HG02642 (cell line): ENCODE measurements at regions not wholly inside any gene's neighbourhood (a gene's known extent, or its start where the extent isn't known, plus 50 kb on each side); places are given as distances from the start of the nearest gene placed in this dataset.

ENCODE experiments used
- ATAC-seq: cut with Tn5 transposase; IDR thresholded peaks from one replicate; pipeline ENCODE4 v1.9.1; 2021; ENCODE audit warnings: mild to moderate bottlenecking; ENCODE audit not compliant: unreplicated experiment, poor library complexity

DNA sequence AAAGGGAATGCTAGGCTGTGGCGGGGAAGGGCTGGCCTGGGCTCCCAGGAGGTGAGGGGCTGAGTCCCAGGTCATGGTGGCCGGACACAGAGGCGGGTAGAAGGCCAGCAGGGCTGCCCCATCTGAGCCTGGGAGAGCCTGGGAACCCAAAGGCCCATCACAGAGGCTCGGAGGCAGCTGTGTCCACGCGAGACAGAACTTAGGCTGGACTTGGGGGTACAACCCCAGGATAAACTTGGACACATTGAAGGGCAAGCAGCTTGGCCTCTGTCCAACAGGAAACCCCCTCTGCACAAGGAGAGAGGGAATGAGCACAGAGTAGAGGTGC is 95.9 kb downstream of the ZFP36L2 start:
- no peak for ATAC-seq

- ATAC-seq = no peak
Measured at GRCh38 chr2:43129676-43130547, 96.5 kb downstream of the ZFP36L2 start.

GRCh38 chr2:43128559-43128955 is 97.8 kb downstream of the ZFP36L2 start:
- no peak for ATAC-seq

DNA sequence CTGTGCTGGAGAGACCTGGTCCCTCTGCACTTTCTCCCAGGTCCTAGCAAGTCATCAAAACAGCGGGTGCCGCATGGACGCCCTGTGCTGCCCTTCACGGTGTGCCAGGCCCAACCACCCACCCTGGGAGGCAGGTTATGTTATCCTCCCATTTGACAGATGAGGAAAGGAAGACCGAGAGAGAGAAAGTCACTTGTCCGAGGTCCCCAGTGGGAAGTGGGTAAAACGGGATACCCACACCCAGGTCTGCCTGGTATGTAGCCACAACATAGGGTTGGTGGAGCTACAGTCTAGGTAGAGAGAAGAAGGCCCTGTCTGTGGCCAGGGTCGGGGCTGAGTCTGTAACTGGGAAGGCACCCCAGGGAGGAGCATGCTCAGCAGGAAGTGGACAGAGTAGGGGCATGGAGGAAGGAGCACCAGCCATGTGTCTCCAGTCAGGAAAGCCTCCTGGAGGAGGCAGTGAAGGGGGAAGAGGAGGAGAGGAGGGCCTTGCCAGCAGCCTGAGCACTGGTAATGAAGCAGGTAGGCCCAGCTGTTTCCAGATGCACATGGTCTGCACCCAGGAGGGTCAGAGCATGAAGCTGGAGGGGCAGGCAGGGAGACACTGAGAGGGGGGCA is 98.4 kb downstream of the ZFP36L2 start:
- no peak for ATAC-seq

- ATAC-seq = no peak
Measured at GRCh38 chr2:43127208-43127940, 99.0 kb downstream of the ZFP36L2 start.

DNA sequence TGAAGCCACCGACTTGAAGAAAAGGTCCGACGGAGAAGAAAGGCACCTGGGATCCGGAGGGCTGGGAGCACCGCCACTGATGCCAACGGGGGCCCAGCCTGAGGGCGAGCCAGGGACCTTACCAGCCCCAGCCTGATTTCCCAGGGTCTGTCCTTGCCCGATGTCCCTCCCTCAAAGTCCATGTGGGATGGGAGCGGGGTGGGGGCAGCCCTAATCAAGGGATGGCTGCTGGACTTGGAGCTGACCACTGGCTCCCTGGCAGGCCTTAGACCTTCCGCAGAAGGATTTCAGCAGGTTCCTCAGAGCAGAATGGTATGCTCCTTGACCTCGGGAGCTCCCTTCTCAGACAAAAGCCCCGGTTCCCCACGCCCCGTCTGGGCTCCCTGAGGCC is 99.6 kb downstream of the ZFP36L2 start:
- ATAC-seq = no peak

GRCh38 chr2:43125090-43125998 is 101.1 kb downstream of the ZFP36L2 start:
- ATAC-seq = no peak

GRCh38 chr2:43124687-43125057 is 101.7 kb downstream of the ZFP36L2 start:
- no peak for ATAC-seq

DNA sequence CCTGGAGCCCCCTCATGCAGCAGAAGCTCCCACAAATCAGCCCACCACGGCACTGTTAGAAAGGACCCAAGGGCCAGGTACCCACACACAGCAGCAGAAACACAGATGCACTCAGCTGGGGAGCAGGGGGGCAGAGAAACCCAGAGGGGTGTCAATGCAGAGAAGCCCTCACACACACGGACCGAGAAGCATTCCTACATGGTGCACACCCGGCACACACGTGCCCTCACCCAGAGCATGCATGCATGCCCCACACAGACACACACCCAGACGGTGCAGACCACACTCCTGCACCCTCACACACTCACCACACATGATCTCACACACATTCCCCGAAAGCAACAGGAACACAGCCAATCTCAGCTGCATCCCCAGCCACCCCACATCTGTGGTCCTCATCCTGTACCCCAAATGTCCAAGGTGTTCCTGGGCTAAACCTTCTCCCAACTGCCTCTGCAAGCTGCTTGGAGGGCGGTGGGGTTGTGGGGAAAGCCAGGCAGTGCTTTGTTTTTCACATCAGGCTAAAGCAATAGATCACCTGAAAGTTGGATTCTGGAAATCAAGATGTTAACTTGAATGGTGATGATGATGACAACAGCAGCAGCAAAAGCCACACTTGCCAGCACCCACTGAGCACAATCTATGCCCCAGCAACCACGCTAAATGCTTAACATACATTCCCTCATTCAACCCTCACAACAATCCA is 102.3 kb downstream of the ZFP36L2 start:
- ATAC-seq = no peak

DNA sequence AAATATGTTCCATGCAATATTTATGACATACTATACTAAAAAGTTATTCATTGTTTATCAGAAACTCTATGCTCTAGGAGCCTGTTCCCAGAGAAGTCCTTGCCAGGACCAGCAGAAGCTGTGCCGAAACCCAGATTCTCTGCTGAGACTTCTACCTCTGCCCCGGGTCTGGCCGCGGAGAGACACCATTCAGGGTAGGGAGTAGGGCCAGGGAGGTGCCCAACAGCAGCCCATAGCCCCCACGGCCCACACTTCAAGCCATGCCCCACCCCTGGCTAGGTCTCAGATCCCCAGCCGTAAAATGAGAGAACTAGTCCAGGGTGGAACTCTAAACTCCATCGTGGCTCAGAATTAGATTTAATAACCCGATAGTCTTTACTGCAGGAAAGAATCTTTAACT is 102.9 kb downstream of the ZFP36L2 start:
- no peak for ATAC-seq

DNA sequence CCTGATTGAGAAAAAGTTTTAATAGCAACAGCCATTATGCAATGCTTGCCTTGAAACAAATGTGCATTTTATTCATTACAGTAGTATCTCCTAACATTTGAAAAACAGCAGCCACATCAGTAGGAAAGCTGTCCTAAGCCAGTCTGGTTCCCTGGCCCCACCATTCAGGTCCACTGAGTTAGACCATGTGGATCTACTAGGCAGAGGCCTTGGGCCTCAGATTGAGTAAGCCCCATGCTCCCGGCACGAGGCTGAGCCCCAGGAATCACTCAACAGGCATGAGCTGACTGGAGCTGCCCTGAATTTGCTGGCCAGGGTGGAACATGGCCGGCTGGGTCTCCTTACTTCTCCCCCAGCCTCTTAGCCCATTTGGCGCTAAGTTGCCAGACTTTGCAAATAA is 103.4 kb downstream of the ZFP36L2 start:
- no peak for ATAC-seq

DNA sequence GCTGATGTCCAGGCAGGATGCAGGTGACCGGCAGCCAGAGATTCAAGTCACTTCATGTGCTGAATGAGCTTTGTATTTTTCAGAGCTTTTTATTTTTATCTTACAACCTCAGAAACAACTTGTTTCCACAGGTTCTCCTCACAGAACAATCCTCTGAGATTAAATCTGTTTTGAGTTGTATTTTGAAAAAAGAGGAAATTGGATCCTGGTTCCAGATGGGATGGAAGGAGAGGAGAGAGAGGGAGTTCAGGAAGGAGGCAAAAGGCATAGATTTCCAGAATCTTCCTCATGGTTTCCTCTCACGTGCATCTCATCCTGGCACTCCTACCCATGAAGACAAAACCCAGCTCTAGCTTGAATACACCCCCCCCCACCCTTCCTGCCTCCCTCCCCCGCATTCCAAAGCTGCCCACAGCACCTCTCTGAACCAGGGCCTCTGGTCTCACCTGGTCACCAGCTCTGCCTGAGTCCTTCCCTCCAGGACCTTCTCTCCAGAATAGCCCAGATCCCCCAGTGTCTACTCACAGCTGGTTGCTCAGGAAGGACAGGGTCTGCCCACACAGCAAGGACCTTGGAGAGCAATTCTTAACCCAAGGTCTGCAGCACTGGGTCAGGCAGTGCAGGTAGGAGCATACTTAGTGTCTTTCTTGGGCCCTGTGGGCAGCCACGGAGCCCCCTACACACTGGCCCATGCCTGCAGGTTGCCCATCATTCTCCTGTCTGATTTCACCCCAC is 104.7 kb downstream of the ZFP36L2 start:
- ATAC-seq = no peak

GRCh38 chr2:43119303-43119702 is 107.1 kb downstream of the ZFP36L2 start:
- ATAC-seq = no peak

DNA sequence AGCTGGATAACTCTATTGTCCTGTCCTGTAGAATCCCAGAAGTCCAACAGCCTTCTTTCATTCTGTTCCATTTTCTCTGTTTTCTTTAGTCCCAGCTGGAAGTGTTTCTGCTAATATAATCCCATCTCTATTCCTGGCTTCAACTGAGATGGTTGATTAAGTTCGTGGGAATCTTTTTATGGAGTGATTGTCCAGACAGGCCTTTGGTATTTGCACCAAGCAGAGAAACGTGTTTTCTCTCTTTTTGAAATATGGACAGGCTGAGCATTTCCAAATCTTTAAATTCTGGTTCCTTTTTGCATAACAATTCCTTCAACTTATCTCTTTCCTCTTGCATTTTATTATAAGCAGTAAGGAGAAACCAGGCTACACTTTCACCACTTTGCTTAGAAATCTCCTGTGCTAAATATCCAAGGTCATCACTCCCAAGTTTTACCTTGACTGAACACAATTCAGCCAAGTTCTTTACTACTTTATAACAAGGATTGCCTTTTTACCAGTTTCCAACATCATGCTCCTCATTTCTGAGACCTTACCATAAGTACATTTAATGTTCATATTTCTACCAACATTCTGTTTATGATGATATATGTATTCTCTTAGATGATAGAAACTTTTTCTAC is 108.8 kb downstream of the ZFP36L2 start:
- ATAC-seq = no peak

GRCh38 chr2:43116988-43117387 is 109.4 kb downstream of the ZFP36L2 start:
- ATAC-seq = no peak

GRCh38 chr2:43115881-43116280 is 110.5 kb downstream of the ZFP36L2 start:
- no peak for ATAC-seq

- no peak for ATAC-seq
Measured at GRCh38 chr2:43114210-43114609, 112.2 kb downstream of the ZFP36L2 start.

GRCh38 chr2:43111788-43112554 is 114.4 kb downstream of the ZFP36L2 start:
- ATAC-seq = no peak
